HG03159 (cell line): ENCODE measurements at regions not wholly inside any gene's neighbourhood (a gene's known extent, or its start where the extent isn't known, plus 50 kb on each side); places are given as distances from the start of the nearest gene placed in this dataset.

Experiments used
- ATAC-seq: cut with Tn5 transposase; IDR thresholded peaks from one replicate; pipeline ENCODE4 v1.9.1; 2021; ENCODE audit warnings: mild to moderate bottlenecking, moderate library complexity; ENCODE audit not compliant: unreplicated experiment

GRCh38 chr1:63173161-63173560 lies 149.2 kb upstream of the FOXD3 start:
- ATAC-seq: no peak

- no peak for ATAC-seq
Observed at GRCh38 chr1:63189677-63190076, 132.7 kb upstream of the FOXD3 start.

GRCh38 chr1:63190171-63190570 lies 132.2 kb upstream of the FOXD3 start:
- no peak for ATAC-seq

DNA sequence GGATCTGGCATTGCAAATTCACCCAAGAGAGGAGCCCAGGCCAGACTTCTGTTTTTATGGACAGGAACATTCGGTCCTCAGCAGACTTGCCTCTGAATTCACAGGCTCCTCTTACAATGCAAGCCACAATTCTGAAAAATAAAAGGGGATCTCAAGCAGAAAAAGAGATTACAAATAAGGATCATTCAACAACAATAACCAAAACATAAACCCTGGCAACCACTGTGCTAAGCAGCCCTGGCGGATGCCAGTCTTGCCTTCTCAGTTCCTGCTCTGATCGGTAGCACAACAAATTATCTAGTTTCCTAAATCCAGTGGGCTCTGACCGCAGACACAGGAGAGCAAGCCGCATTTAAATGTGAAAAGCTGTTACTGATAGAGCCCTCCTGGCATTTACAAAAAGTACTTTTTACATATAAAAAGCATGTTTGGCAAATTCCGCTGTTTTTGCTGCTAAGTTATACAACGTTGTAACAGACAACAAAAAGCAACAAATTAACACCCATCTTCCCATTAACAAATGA lies 123.4 kb upstream of the FOXD3 start:
- ATAC-seq: no peak

GRCh38 chr1:63199706-63200335 lies 122.5 kb upstream of the FOXD3 start:
- ATAC-seq: no peak

GRCh38 chr1:63200676-63201075 lies 121.7 kb upstream of the FOXD3 start:
- no peak for ATAC-seq

DNA sequence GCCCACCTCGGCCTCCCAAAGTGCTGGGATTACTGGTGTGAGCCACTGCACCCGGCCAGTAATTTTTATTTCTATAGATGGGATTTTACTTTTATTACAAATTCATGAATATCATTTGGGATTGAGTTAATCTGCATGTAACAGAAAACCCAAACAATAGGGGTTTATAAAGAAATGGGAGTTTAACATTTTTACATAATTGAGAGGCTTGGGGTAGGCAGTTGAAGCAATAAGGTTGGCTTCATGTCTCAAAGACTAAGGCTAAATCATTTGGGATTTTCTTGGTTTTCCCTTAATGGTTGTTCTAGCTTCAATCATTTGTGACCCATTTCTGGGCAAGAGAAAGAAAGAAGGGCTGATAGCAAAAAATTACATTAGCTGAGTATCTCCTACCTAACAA lies 118.7 kb upstream of the FOXD3 start:
- no peak for ATAC-seq

DNA sequence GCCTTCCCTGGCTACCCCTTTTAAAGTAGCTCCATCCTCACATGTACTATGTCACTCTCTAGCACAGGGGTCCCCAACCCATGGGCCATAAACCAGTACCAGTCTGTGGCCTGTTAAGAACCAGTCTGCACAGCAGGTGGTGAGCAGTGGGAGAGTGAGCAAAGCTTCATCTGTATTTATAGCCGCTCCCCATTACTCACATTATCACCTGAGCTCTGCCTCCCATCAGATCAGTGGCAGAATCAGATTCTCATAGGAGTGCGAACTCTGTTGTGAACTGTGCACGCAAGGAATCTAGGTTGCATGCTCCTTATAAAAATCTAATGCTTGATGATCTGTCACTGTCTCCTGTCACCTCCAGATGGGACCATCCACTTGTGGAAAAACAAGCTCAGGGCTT lies 116.6 kb upstream of the FOXD3 start:
- no peak for ATAC-seq

DNA sequence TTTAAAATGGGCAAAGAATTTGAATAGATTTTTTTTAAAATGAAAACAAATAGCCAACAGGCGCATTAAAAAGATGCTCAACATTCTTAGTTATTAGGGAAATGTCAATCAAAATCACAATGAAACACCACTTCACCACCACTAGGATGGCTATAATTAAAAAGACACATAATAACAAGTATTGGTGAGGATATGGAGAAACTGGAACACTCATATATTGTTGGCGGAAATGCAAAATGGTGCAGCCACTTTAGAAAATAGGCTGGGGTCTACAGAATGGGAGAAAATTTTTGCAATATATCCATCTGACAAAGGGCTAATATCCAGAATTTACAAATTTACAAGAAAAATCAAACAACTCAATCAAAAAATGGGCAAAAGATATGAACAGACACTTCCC lies 107.8 kb upstream of the FOXD3 start:
- no peak for ATAC-seq

GRCh38 chr1:63223426-63223825 lies 98.9 kb upstream of the FOXD3 start:
- no peak for ATAC-seq

- no peak for ATAC-seq
Observed at GRCh38 chr1:63230722-63231121, 91.6 kb upstream of the FOXD3 start.

DNA sequence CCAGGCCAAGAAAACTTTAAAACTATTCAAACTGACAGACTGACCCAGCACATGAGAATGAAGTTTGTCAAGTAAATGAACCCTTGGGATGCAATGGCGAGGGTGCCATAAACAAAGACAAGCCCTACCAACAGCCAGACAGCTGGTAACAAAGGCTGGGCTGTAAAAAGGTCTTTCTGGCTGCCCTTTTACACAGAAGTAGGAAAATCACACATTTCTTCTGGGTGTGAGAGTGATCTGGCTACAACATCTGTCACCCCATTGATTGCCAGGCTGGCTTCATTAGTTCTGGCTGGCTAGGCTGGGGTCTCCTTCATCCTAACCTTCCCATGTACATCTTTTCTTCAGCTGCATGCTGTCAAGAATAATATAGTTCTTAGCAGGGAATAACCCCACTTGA lies 83.6 kb upstream of the FOXD3 start:
- no peak for ATAC-seq

DNA sequence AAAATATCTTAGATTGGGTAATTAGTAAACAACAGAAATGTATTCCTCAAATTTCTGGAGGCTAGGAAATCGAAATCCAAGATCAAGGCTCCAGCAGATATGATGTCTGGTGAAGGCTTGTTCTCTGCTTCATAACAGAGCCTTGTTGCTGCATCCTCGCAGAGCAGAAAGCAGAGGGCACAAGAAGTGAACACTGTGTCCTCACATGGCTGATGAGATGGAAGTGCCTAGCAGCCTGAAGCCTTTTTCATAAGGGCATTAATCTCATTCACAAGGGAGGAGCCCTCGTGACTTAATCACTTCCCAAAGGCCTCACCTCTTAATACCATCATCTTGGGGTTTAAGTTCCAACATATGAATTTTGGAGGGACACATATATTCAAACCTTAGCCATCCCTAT lies 77.2 kb upstream of the FOXD3 start:
- no peak for ATAC-seq

DNA sequence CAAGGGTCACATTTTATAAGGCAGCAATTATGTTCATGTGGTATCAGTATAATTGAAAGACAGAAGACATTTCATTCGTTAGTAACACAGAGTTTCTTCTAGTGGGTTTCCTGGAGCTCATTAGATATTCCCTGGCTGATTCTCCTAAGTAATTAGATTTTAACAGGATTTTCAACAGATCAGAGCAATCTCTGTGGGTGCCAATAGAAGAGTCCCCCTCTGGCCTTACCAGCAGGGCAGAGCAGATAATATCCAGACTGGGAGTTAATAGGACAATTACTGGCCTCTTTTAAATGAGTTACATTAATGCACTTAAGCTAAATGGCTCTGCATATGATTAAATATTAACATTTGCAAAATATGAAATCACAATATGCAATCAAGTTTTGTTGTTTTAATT lies 74.2 kb upstream of the FOXD3 start:
- no peak for ATAC-seq

GRCh38 chr1:63255153-63255552 lies 67.2 kb upstream of the FOXD3 start:
- ATAC-seq: no peak

DNA sequence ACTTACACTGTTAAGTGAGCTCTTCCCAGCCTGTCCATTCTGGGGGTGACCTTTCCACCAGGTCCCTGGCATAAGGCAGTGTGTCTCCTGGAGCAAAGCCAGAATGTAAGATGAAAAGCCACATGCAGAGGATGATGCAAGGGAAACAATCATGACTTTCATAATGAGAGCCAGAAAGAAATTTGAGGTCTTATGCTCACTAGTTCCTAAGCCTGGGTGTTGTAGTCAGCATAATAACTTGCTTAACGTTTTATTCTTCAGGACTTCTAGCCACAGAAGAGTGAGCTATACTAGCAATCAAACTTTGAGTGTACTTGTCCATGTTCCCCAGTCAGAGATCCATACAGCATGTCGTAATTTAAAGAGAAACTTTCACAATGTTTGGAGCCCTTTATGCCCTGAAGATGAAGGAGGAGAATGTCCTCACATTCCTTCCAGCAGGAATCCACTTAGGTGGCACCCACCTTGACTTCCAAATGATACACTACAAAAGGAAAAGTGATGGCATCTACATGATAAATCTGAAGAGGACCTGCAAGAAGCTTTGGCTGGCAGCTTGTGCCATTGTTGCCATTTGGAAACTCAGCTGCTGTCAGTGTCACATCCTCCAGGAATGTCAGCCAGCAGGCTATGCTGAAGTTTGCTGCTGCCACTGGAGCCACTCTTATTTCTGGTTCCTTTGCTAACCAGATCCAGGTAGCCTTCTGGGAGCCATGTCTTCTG lies 60.5 kb upstream of the FOXD3 start:
- no peak for ATAC-seq

GRCh38 chr1:63262459-63262770 lies 60.0 kb upstream of the FOXD3 start:
- ATAC-seq: no peak

- no peak for ATAC-seq
Observed at GRCh38 chr1:63264161-63264560, 58.2 kb upstream of the FOXD3 start.

DNA sequence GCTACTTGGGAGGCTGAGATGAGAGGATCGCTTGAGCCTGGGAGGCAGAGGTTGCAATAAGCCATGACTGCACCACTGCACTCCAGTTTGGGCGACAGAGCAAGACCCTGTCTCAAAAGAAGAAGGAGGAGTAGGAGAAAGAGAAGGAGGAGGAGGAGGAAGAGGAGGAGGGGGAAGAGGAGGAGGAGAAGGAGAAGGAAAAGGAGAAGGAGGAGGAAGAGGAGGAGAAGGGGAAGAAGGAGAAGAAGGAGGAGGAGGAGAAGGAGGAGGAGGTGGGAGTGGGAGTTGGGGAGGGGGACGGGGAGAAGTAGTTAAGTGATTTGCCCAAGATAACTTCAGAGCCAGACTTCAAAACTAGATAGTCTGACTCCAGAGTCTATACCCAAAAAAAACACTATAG lies 55.5 kb upstream of the FOXD3 start:
- ATAC-seq: no peak

DNA sequence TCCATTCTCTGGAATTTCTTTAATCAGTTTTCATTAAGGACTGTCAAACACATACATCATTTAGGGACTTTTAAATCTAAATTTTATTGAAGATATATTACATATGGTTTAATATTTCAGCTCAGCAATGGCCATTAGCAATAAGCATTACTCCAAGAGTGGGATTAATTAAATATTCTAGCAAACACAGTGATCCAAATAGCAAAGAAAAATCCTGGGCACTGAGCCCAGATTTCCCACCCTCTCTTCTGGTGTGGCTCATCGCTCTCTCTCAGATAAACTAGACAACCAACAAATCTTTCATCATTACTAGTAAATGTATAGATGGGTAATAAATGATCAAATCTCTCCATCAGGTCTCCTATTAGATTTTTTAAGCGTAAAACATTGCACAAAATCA lies 53.5 kb upstream of the FOXD3 start:
- no peak for ATAC-seq

DNA sequence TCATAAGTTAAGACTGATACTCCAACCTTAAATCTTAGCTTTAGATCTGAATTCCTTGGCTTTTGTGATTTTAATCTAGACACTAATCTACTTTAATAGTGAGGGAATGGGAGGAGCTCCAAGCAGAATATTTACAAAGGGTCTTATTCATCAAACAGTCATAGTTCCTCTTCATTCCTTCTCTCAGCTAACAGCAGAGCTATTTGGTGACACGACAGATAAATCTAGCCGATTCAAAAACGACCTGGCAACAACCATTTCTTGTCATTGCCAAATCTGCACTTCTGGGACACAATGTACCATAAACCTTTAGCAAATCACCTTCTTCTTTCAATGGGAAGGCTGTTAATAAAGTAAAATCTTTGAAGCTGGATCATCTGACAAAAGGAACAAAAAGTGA lies 52.8 kb upstream of the FOXD3 start:
- ATAC-seq: no peak
